Psoas muscle (tissue), 7 donors: ENCODE measurements at regions not wholly inside any gene's neighbourhood (a gene's known extent, or its start where the extent isn't known, plus 50 kb on each side); places are given as distances from the start of the nearest gene placed in this dataset.

Experiments used
- ATAC-seq, 4 donors: fragments of 200-7000 bp; cut with Tn5 transposase; one replicate each; pipeline ENCODE4 v1.9.1; 2020; ENCODE audit warnings: moderate library complexity in 3 of 4, mild to moderate bottlenecking in 2 of 4
- DNase-seq, 2 donors: peaks; one replicate each; pipeline ENCODE4 v3.0.0-alpha.2; 2020
- H3K27ac ChIP-seq: fragments of 200-600 bp; one replicate; pipeline ENCODE4 v1.8.0; 2022
- H3K27me3 ChIP-seq, 3 donors: fragments of 200-600 bp in 1 of 3; one replicate each; pipeline versions ENCODE4 v1.6.1 to v1.8.0; 2013 to 2022; ENCODE audit warnings: low read length in 2 of 3, mild to moderate bottlenecking in 2 of 3, moderate library complexity in 1 of 3; ENCODE audit not compliant: insufficient read depth in 3 of 3
- H3K36me3 ChIP-seq, 2 donors: fragments of 200-600 bp in 1 of 2; one replicate each; pipeline versions ENCODE4 v1.6.1 to v1.8.0; 2013 to 2022; ENCODE audit warnings: low read depth in 1 of 2, mild to moderate bottlenecking in 1 of 2, moderate library complexity in 1 of 2; ENCODE audit not compliant: insufficient read depth in 1 of 2
- H3K4me1 ChIP-seq: fragments of 200-600 bp; one replicate; pipeline ENCODE4 v1.8.0; 2022
- H3K4me3 ChIP-seq: fragments of 200-600 bp; one replicate; pipeline ENCODE4 v1.8.0; 2022; ENCODE audit warnings: mild to moderate bottlenecking
- H3K9me3 ChIP-seq: fragments of 200-600 bp; one replicate; pipeline ENCODE4 v1.8.0; 2022
- CTCF ChIP-seq: fragments of 200-600 bp; IDR thresholded peaks from one replicate; pipeline ENCODE4 v1.8.0; 2022; ENCODE audit warnings: antibody characterized with exemption
- WGBS, 3 donors: extraction: QIAGEN DNeasy Blood & Tissue Kit; methylation state at CpG; one replicate each; pipeline versions ENCODE4 v1.1.6 to v1.1.7; 2013; 5-methylcytosine and 5-hydroxymethylcytosine counted together
- intact Hi-C, 2 donors: fragments of 100-400 bp; cut with DNase I; formaldehyde crosslinking; loops; one replicate each; pipeline versions ENCODE4 v1.11.0 to v1.14.2; 2022
- donor health status: healthy with polysubstance abuse.
- donor health status: DM: no; HTN: no; CAD: no; lungs with moderate emphysema.
- donor health status: Bipolar disorder and iron deficiency.
- donor health status: healthy.
- donor health status: DM: yes; HTN: yes; CAD: no.
- donor health status: DM: no; HTN: no; CAD: no.
- donor health status: DM: yes; HTN: yes; CAD: no.

- no peak overlapping the region for H3K27ac ChIP-seq
- intact Hi-C loops, result no loop called here
- peaks cover 7% of the 10 kb centered on the region for H3K9me3 ChIP-seq
- peaks cover 9% of the 10 kb centered on the region for H3K4me1 ChIP-seq
- no peaks in the 10 kb centered on the region for H3K36me3 ChIP-seq
- WGBS, 3 donors, result 27 to 48% (median 32%) methylated on average over 3 of the region's 3 CpGs
- TF ChIP-seq CTCF, result no peak
- DNase-seq, result no peak
- ATAC-seq, result peak in 1 of 4 donors; percentile 49
- H3K27me3 ChIP-seq, result no peaks in the 10 kb centered on the region
- H3K4me3 ChIP-seq, result no peak overlapping the region
These were observed 788.7 kb downstream of the OTOL1 start for GRCh38 chr3:162285259-162285658.

- Histone ChIP-seq H3K4me1 (peaks cover 9% of the 10 kb centered on the region), H3K27me3 (no peaks in the 10 kb centered on the region), H3K4me3 (no peak overlapping the region), H3K36me3 (no peaks in the 10 kb centered on the region), H3K9me3 (no peaks in the 10 kb centered on the region), H3K27ac (no peak overlapping the region)
- intact Hi-C loops, result no loop called here
- TF ChIP-seq CTCF, result no peak
- WGBS, 3 donors, result 89 to 96% (median 91%) methylated on average over 2 of the region's 2 CpGs
- DNase-seq (no peak), ATAC-seq (no peak)
These were observed 791.0 kb downstream of the OTOL1 start for GRCh38 chr3:162287600-162287999.

GRCh38 chr3:162292409-162292808, 795.8 kb downstream of the OTOL1 start:
- no peak for DNase-seq
- Histone ChIP-seq H3K36me3 (no peaks in the 10 kb centered on the region), H3K27me3 (no peaks in the 10 kb centered on the region), H3K4me3 (no peak overlapping the region), H3K4me1 (peaks cover 4% of the 10 kb centered on the region), H3K27ac (no peak overlapping the region), H3K9me3 (no peaks in the 10 kb centered on the region)
- WGBS, 3 donors, result 17 to 26% (median 17%) methylated on average over 1 of the region's 1 CpG
- TF ChIP-seq CTCF, result no peak
- ATAC-seq, result no peak
- intact Hi-C loops, result no loop called here

GRCh38 chr3:162295323-162295983, 798.8 kb downstream of the OTOL1 start:
- H3K4me1 ChIP-seq, result peaks cover 4% of the 10 kb centered on the region
- no peak overlapping the region for H3K4me3 ChIP-seq
- no peaks in the 10 kb centered on the region for H3K27me3 ChIP-seq
- H3K9me3 ChIP-seq, result no peaks in the 10 kb centered on the region
- intact Hi-C loops, result no loop called here
- no peak for TF ChIP-seq CTCF
- ATAC-seq (peak in 1 of 4 donors; percentile 53), DNase-seq (no peak)
- H3K27ac ChIP-seq, result no peak overlapping the region
- WGBS, 3 donors, result 31 to 50% (median 33%) methylated on average over 6 of the region's 6 CpGs
- H3K36me3 ChIP-seq, result no peaks in the 10 kb centered on the region
